Hepatocyte (in vitro differentiated cells): ENCODE measurements at regions not wholly inside any gene's neighbourhood (a gene's known extent, or its start where the extent isn't known, plus 50 kb on each side); places are given as distances from the start of the nearest gene placed in this dataset.

Experiments
- CTCF ChIP-seq: fragments of 200-600 bp; sonication (generic); IDR thresholded peaks from 2 replicates; pipeline ENCODE4 v1.5.1; 2016; ENCODE audit warnings: antibody characterized with exemption, mild to moderate bottlenecking; ENCODE audit not compliant: poor library complexity
- EZH2 ChIP-seq: fragments of 200-600 bp; sonication (generic); IDR thresholded peaks from 2 replicates; pipeline ENCODE4 v1.6.1; 2016; ENCODE audit warnings: antibody characterized with exemption, mild to moderate bottlenecking, borderline replicate concordance

GRCh38 chrX:46184749-46185148, 360.5 kb downstream of the ZNF674 start:
- no peak for TF ChIP-seq CTCF
- TF ChIP-seq EZH2, result no peak
